Cardiac fibroblast (primary cell): ENCODE measurements at regions not wholly inside any gene's neighbourhood (a gene's known extent, or its start where the extent isn't known, plus 50 kb on each side); places are given as distances from the start of the nearest gene placed in this dataset.
A peak's percentile ranks its signal among the peaks of the same experiment; 100 is the strongest.
"Not testable (repeated sequence)": the region's sequence is repeated elsewhere in the genome, so short reads cannot be mapped to it uniquely, and the experiment has no call there.

Experiments used
- DNase-seq, 2 donors: peaks; one replicate each; pipeline versions ENCODE4 v3.0.0 to v3.0.0-alpha.2; 2010; ENCODE audit warnings: low read depth in 2 of 2
- H3K4me3 ChIP-seq, 2 donors: replicated peaks in 1 of 2; 1 replicate in 1 of 2; 2 replicates in 1 of 2; pipeline ENCODE4 v1.5.1; 2011; ENCODE audit warnings: low read depth in 2 of 2, low read length in 2 of 2, mild to moderate bottlenecking in 2 of 2, moderate library complexity in 1 of 2
- TF ChIP-seq, protein P1 (sequence below): IDR thresholded peaks from one replicate; pipeline ENCODE4 v1.5.1; 2011; ENCODE audit warnings: low read depth, mild to moderate bottlenecking, low read length, inconsistent platforms

DNA sequence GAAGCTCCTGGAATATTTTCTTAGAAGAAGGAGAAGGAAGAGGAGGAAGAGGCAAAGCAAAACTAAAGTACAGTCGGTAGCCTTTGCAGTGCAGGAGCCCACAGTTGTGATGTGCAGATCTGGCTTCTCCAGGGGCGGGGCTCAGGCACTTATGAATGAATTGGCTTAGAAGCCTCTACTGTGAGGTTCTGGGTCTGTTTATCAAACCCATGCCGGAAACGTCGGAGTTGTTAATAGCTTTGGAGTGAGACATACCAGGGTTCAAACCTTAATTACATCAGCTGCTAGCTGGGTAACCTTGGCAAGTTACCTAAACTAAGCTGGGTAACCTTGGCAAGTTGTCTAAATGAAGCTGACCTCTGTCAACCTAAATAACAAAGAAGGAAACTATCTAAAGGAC, 89.3 kb upstream of the PITRM1 start:
- DNase-seq: no peak
- TF ChIP-seq, protein P1, sequence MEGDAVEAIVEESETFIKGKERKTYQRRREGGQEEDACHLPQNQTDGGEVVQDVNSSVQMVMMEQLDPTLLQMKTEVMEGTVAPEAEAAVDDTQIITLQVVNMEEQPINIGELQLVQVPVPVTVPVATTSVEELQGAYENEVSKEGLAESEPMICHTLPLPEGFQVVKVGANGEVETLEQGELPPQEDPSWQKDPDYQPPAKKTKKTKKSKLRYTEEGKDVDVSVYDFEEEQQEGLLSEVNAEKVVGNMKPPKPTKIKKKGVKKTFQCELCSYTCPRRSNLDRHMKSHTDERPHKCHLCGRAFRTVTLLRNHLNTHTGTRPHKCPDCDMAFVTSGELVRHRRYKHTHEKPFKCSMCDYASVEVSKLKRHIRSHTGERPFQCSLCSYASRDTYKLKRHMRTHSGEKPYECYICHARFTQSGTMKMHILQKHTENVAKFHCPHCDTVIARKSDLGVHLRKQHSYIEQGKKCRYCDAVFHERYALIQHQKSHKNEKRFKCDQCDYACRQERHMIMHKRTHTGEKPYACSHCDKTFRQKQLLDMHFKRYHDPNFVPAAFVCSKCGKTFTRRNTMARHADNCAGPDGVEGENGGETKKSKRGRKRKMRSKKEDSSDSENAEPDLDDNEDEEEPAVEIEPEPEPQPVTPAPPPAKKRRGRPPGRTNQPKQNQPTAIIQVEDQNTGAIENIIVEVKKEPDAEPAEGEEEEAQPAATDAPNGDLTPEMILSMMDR: no peak

DNA sequence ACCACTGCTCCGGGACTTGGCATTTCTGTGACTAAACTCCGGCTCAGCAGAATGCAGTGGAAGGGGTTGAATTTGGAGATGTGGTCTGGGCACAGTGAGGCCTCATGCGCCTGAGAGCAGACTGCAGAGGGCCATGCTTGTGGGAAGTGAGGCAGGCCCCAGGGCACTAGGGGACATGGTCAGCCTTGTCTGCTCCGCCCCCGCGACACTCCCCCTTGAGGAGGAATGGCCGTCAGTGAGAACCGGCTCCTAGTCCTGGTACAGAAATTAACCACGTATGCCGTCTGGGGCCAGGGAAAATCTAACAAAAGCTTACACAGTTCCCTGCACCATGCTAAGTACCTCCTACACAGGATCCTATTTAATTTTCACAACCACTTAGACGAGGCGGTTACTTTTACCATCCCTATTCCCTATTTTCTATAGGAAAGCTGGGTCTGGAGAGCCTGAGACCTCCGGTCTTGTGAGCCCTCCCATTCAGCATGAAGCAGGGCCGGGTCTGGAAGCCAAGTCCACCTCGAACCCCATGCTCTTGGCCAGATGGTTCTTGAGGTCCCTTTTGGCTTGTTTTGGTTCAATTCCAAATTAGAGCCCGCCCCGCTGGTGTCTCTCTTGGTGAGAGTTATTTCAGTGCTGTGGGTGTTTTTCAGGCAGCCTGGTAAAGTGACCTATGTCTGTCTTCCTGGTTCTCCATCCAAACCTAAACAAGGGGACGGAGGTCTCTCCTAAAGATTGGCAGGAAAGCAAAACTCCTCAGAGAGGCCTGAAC, 87.7 kb upstream of the PITRM1 start:
- TF ChIP-seq, protein P1: no peak
- DNase-seq: no peak
- H3K4me3 ChIP-seq: no peak overlapping the region

More for the DNA sequence above, 89.3 kb upstream of the PITRM1 start:
- no peak overlapping the region for H3K4me3 ChIP-seq

DNA sequence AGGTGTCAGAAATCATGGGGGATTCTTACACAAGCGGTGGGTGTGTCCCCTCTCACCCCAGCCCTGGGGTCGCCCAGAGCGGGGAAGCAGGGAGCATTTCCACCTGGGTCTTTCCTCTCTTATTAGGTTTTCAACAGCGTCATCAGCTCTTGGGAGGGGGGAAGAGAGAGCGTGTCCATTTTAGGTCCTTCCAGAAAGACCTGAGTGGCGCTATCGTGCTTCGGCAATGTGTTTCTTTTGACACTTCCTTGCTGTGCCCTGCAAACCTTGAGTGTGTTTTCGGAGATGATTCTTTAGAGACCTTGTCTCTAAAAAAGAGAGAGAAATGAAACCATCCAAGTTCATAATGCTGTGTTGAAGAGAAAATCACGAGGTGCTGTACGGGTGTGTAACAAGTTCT, 86.9 kb upstream of the PITRM1 start:
- no peak overlapping the region for H3K4me3 ChIP-seq
- DNase-seq: no peak
- TF ChIP-seq, protein P1: no peak

DNA sequence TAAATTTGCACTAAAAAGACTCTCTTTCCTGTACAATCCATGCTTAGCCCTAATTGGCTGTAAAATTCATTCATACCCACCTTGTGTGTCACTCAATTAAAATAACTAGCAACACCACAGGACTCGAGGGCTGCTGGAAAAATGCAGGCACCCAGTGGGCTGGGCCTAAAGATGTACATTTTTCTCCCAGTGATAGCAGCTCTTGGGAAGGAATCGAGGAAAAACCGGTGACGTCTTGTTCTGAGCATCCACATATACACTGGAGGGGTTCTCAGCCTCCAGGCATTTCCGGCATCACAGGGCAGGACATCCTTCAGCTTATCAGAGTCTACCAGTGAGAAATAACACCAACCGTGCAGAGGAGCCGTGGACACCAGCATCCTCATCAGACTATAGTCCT, 85.8 kb upstream of the PITRM1 start:
- no peak overlapping the region for H3K4me3 ChIP-seq
- peak; percentile 17 to 31 for DNase-seq

DNA sequence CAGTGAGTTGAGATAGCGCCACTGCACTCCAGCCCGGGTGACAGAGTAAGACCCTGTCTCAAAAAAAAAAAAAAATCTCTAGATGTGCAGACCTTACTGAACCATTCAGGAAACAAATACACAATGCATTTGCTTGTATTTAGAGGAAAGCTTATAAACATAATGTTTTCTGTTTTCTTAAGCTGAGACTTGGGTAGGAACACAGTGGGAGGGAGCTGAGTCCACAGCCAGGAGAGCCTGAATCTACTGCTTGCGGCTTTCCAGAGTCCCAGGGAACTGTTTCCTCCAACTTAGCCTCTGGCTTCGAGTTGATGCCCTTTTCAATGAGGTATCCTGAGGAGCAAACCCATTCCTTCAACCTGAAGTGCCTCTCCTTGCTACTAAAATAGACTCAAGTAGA, 83.0 kb upstream of the PITRM1 start:
- no peak for DNase-seq
- H3K4me3 ChIP-seq: no peak overlapping the region
- TF ChIP-seq, protein P1: no peak

More for the DNA sequence above, 85.8 kb upstream of the PITRM1 start:
- TF ChIP-seq, protein P1: no peak

DNA sequence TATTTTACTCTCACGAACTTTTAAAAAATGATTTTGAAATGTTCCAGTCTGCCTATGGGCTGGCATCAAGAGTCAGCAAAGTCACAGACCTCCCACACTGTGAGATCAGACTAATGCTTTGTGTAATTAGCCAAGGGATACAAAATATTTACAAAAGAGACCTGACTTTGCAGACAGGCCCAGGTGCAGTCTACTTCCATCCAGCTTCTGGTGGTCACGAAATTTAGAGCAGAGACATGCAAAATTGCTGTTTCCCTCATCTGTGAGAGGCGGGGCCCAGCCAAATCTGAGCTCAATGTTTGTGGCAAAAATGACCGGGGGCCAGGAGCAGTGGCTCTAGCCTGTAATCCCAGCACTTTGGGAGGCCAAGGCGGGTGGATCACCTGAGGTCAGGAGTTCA, 82.5 kb upstream of the PITRM1 start:
- TF ChIP-seq, protein P1: no peak
- no peak for DNase-seq
- H3K4me3 ChIP-seq: no peak overlapping the region

DNA sequence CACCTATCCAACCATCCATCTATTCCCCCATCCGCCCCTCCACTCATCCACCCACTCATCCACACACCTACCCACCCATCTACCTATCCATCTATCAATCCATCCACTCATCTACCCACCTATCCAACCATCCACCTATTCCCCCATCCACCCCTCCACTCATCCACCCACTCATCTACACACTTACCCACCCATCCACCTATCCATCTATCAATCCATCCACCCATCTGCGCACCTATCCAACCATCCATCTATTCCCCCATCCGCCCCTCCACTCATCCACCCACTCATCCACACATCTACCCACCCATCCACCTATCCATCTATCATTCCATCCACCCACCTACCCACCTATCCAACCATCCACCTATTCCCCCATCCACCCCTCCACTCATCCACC, 81.4 kb upstream of the PITRM1 start:
- not testable (repeated sequence) for DNase-seq, H3K4me3 ChIP-seq
